ENCODE measurements at regions not wholly inside any gene's neighbourhood (a gene's known extent, or its start where the extent isn't known, plus 50 kb on each side); places are given as distances from the start of the nearest gene placed in this dataset.

- ATAC-seq (ENCODE audit: insufficient number of reproducible peaks, low FRiP score, low read depth): no peak
- Histone ChIP-seq H3K4me3 (no peak overlapping the region), H3K36me3 (no peaks in the 10 kb centered on the region), H3K27me3 (replicated peaks; ENCODE audit: insufficient read depth) (no peaks in the 10 kb centered on the region), H3K27ac (no peak overlapping the region), H3K4me1 (ENCODE audit: control insufficient read depth in 1 of 2, low read depth in 2 of 2) (no peaks in the 10 kb centered on the region), H3K9me3 (no peaks in the 10 kb centered on the region)
- no peak for TF ChIP-seq CTCF (IDR thresholded peaks at IDR 0.05)
- no peak for DNase-seq (ENCODE audit: low spot score)
Observed at GRCh38 chr6:166026586-166027126, 141.0 kb downstream of the TBXT start.

DNA sequence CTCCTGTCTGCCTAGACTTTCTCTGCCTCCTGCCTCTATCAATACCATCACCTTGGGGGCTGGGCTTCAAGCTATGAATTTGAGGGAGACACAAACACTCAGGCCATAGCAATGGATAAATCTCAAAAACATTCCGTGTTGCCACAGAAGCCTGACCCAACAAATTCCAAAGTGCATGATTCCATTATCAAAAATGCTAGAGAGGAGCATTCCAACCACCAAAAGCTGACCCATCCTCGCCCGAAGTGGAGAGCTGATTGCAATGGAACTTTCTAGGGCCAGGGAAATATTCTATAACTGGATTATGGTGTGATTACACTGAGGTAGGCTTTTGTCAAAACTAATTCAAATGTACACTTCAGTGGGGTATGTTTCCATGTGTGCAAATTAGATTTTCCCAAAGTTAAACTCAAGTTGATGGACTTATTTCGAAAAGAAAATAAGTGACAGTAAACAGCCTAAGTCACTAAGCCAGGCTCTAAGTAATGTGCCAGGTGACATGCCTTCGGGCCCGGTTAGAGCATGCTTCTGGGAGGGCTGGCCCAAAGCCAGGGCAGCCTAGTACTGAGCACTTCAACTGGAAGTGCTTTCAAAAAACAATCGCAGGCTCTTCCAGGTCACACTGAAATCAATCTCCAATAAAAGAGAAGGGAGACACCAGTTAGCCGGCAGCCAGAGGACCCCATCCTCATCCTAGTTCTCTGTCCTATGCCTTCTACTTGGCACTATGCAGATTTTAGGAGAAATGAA, 142.3 kb downstream of the TBXT start:
- Histone ChIP-seq H3K36me3 (no peaks in the 10 kb centered on the region), H3K4me1 (ENCODE audit: control insufficient read depth in 1 of 2, low read depth in 2 of 2) (no peaks in the 10 kb centered on the region), H3K9me3 (no peaks in the 10 kb centered on the region), H3K4me3 (no peak overlapping the region), H3K27ac (no peak overlapping the region), H3K27me3 (replicated peaks; ENCODE audit: insufficient read depth) (no peaks in the 10 kb centered on the region)
- no peak for ATAC-seq (ENCODE audit: insufficient number of reproducible peaks, low FRiP score, low read depth)
- no peak for DNase-seq (ENCODE audit: low spot score)
- no peak for TF ChIP-seq CTCF (IDR thresholded peaks at IDR 0.05)

DNA sequence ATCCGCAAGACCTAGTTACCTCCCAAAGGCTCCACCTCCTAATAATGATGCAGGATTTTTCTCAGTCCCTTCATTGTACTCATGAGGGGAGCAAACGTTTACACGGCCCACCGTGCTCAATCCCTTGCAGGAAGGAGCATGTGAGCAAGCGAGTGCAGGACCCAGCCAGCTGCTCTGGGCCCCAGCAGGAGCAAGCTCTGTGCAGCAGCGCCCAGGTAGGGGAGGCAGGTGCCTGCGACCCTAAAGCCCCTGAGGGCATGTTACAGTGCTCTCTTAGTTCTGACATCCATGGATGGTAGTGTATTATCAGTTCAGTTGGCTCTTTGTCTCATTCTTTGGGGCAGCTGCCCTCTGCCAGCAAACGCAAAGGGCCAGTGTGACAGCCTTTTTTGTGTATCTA, 143.4 kb downstream of the TBXT start:
- ATAC-seq (ENCODE audit: insufficient number of reproducible peaks, low FRiP score, low read depth) (no peak), DNase-seq (ENCODE audit: low spot score) (no peak)
- H3K9me3 ChIP-seq: no peaks in the 10 kb centered on the region
- no peaks in the 10 kb centered on the region for H3K36me3 ChIP-seq
- TF ChIP-seq CTCF (IDR thresholded peaks at IDR 0.05): no peak
- no peaks in the 10 kb centered on the region for H3K4me1 ChIP-seq (ENCODE audit: control insufficient read depth in 1 of 2, low read depth in 2 of 2)
- H3K27ac ChIP-seq: no peak overlapping the region
- H3K27me3 ChIP-seq (replicated peaks; ENCODE audit: insufficient read depth): no peaks in the 10 kb centered on the region
- no peak overlapping the region for H3K4me3 ChIP-seq

DNA sequence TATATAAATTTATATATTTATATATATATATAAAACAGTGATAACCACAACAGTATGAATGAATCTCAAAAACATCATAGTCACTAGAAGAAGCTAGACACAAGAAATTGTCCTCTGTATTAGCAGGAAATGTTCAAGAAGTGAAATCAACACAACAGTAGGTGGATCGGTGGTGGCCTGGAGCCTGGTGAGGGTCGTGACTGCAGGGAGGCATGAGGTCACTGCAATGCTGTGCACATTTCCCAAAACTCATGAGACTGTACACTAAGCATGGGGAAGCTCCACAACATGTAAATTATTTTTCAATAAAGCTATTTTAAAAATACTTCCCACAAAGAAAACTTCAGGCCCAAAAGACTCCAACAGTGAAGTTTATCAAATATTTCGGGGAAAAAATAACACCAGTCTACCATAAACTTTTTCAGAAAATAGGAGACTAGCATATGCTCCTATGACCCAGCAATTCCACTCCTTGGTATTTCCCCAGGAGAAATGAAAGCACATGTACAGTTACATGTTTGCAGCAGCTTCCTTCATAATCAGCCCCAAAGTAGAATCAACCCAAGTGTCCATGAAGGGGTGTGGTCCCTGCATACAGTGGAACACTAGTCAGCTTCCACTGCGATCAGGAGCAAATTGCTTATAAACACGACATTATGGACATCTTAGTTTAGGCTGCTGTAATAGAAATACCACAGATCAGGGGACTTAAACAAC, 144.2 kb downstream of the TBXT start:
- Histone ChIP-seq H3K9me3 (no peaks in the 10 kb centered on the region), H3K4me3 (no peak overlapping the region), H3K36me3 (no peaks in the 10 kb centered on the region), H3K27ac (no peak overlapping the region), H3K4me1 (ENCODE audit: control insufficient read depth in 1 of 2, low read depth in 2 of 2) (no peaks in the 10 kb centered on the region), H3K27me3 (replicated peaks; ENCODE audit: insufficient read depth) (no peaks in the 10 kb centered on the region)
- no peak for TF ChIP-seq CTCF (IDR thresholded peaks at IDR 0.05)
- DNase-seq (ENCODE audit: low spot score) (no peak), ATAC-seq (ENCODE audit: insufficient number of reproducible peaks, low FRiP score, low read depth) (no peak)

DNA sequence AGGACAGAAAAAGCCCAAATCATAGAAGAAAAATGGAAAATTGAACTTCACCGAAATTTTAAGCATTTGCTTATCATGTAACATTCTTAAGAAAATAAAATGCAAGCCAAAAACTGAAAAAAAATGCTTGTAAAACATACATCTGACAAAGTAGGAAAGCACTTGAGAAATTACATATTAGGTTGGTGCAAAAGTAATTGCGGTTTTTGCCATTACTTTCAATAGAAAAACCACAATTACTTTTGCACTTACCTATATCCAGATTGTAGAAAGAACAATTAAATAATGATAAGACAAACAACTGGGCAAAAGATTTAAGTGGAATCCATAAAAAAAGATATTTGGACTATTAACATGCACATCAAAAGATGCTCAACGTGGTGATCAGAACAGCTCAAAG, 146.2 kb downstream of the TBXT start:
- no peaks in the 10 kb centered on the region for H3K27me3 ChIP-seq (replicated peaks; ENCODE audit: insufficient read depth)
- H3K9me3 ChIP-seq: peaks cover 5% of the 10 kb centered on the region
- no peaks in the 10 kb centered on the region for H3K4me1 ChIP-seq (ENCODE audit: control insufficient read depth in 1 of 2, low read depth in 2 of 2)
- H3K27ac ChIP-seq: no peak overlapping the region
- no peaks in the 10 kb centered on the region for H3K36me3 ChIP-seq
- no peak for TF ChIP-seq CTCF (IDR thresholded peaks at IDR 0.05)
- ATAC-seq (ENCODE audit: insufficient number of reproducible peaks, low FRiP score, low read depth) (no peak), DNase-seq (ENCODE audit: low spot score) (no peak)
- H3K4me3 ChIP-seq: no peak overlapping the region

Measured in thoracic aorta (tissue), 2 donors.